DMS114 treated with DMSO at 0.1 percent for 48 hours (cell line): ENCODE measurements at regions not wholly inside any gene's neighbourhood (a gene's known extent, or its start where the extent isn't known, plus 50 kb on each side); places are given as distances from the start of the nearest gene placed in this dataset.

Experiments used
- DNase-seq: peaks from one replicate; lab custom pipeline; 2025; ENCODE audit not compliant: unreplicated experiment; lab: John Stamatoyannopoulos, UW

DNA sequence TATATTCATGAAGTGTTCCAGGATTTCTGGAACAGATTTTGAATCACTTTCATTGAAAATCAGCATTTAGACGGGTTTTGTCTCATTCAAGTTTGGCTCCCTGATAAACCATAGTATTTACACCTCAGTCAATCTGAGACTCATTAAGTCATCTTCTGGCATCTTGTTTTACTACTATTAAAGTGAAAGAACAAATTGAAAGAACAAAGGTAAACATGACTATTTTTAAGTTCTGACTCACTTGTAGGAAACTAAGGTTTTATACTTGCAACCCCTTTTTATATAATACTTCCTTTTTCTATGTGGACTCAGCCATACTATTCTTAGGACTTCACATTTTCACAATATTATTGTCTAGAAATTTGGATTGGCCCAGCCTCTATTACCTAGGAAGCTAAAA, 854.4 kb downstream of the SQOR start:
- DNase-seq = no peak

DNA sequence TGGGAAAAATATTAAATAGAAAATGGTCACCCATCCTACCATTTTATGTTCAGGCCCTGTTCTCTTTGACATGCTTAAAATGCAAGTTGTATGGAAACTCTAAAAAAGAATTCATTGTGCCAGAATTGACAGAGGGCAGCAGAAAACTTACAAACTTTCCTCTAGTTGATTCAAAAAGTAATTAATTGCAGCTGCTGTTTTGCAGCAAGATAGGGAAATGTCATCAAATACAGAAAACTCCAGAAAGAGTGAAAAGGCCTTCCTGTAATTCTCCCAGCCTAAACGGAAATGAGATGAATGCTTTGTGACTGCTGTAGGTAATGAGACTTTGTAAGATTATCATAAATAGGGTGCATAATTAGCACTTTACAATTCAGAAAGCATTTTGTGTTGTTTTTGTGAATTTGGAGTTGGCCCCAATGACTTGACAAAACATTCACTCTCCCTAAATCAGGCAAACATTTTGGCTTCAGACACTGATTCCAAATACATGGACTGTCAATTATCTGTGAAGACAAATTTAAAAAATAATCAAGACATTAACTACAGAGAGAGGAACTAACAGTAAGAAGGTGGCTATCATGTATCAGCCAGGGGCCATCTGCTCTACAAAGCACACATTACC, 861.8 kb downstream of the SQOR start:
- no peak for DNase-seq

DNA sequence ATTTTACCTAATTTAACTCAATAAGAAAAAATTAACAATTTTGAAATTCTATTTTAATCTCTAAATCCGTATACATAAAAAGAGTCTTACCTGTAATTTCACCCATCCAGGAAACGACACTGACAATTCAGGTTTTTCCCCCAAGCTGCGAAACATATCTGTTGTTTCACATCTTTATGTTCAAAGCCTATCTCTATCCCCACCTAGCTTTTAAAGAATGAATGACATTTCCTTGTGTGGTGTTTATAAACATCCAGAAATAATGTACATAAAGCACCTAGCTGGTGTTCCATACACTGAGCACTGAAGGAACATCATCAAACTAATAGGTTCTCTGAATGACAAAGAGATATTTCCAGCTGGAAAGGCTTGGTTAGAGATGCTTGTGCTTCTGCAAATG, 867.8 kb downstream of the SQOR start:
- no peak for DNase-seq

DNA sequence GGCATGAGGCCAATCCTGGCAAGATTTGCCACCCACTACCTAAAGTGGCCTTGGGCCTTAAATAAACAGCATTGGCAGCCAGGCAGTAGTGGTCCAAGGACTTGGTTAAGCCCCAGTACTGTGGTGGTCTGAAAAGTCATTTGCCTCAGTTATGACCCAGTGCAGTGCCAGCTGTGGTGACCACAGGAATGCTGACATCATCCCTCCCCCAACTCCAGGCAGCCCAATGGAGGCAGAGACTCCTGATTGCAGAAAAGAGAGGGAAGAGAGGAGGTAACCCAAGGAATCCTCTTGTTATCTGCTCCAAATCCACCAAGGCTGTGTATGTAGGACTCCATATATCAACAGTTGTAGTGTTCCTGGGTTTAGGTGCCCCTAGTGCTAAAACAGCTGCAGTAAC, 883.6 kb downstream of the SQOR start:
- no peak for DNase-seq

DNA sequence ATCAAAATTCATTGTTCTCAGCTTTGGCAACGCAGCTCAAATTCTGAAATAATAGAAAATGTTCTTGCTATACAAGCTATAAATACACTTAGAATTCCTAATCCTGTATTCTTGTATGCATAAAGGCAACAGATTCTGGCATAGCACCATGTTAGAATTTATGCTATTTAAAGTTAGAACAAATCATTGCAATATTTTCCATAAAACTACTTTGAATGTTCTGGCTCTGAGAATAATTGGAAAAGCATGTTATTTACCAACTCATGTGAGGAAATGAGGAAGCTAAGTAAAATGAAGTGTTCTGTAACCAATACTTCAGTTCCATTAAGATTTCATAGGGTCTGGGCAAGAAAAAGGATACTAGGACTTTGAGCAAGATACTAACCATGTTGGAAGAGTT, 888.9 kb downstream of the SQOR start:
- no peak for DNase-seq

DNA sequence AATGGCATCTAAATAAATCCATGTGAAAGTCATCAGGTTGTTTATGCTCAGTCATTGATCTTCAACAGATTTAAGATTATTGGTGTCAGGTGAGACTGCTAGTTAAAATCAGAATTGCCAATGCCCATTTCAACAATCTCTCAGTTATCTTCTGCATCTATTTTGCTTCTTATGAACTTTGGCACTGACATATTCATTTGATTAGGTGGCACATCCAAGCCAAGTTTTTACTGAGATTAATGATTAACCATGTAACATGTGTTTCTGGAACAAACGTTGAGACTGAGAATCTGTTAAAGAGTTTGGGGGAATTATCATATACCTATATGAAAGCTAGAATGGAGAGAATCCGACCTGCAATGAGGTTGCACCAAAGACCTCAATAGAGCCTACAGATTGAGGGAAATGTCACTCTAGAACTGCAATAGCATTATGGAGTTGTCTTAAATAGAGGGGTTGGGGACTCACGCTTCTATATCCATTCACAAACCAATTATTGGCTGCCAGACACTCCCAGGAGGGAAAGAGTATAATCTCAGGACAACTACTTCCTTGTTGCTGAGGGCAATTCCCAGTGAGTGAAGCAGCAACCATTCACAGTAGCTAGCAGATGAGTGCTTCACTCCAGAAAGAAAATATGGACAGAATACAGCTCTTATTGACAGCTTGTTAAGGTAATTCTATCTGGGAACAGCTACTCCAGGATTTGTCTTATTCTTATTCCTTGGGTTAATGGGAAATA, 891.3 kb downstream of the SQOR start:
- no peak for DNase-seq

DNA sequence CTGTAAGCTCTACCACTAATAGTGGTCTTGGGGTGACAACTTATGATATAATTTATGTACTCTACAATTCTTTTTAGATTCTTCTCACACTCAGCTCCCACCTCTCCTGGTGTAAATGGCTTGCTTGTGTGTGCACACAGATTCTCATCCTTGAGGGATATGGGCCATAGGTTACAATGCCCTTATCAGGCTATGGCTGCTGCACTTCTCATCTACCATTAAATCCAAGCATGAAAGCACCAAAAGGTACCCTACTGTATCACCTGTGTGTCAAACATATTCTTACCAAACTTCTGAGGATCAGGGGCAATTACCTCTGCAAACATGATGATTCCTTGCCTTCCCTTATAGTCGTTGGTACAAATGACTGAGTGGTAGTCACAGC, 891.9 kb downstream of the SQOR start:
- DNase-seq = no peak

DNA sequence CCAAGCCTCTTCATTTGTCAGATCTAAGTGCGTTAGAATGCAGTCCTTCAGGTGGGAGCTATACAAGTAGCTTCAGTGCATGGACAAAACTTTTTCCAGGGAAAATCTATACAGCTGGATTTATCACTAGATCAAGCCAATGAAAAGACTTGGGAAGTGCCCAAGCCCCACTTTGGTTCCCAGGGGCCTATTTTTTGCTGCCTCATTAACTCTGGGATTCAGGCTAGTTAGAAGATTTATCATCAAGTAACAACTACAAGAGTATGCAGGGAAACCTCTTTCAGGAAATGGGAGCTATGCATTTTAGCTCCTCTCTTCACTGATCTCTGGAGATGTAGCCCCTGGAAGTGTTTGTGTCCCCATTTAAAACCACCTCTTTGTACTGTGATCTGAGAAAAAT, 908.8 kb downstream of the SQOR start:
- no peak for DNase-seq

DNA sequence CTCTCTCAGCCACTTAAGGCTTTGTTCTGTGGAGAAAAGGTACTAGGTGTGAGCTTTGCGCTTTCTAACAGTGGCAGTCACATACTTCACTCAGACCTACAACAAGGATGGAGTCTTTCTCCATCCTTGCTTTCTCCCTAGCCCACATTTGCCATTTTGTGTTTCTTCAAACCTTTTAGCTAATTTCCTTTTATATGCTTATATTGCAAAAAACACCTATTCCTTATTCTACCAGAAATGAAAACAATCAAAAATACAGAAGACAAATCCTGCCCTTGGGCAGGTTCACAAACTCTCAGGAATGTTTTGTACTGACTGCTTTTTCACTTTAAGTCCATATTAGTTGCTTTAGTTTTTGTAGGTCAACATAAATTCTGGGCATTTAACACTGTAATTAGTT, 914.2 kb downstream of the SQOR start:
- no peak for DNase-seq

DNA sequence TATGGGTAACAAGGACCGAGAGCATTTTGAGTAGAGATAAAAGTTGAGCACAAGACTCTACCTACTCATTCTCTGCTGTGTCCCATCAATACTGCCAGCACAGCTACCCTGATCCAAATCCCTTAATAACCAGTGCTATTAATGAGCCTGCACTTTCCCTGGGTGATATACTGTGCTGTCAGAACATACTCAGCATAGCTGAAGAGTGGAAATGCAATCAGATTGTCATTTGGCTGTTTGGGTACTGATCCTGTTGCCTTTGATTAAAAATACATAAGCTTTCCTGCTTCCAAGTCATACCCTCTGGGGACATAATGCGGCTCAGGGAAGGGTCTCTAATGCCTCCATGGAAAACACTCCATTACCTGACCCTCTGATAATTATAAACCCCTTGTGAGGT, 917.5 kb downstream of the SQOR start:
- DNase-seq = no peak

DNA sequence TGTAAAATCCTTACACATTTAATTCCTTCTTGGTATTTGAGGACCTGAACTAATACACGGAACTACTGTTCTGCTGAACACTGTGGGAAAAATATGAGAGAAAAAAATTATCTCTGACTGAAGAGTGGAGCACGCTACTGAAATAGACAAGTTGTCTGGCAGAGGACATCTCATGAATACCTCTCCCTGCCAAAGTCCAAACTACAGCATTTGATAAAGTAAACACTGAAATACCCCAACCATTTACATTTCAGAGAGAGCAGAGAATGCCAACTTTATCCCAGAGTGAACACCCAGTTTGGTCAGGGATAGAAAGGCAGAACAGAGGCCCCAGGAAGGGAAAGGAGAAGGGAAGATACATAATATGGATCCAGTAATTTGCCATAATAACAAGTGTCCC, 920.7 kb downstream of the SQOR start:
- DNase-seq = no peak

DNA sequence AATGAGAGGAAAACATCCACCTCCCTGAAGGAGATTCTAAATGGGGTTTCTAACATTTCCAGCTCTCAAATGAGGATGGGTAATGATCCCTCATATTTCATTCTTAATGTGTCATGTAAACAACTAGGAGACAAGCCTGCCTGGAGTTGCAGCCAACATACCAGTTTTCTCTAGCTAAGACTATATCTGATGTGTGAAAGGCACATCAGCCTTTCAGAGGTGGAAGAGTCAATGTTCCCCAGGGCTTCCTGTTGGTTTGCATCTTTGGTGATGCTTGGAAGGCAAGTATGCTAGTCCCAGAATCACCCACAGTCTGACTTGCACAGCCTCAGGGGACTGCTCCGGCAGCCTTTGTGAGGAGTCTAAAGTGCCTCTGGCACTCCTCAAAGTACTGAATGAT, 921.2 kb downstream of the SQOR start:
- no peak for DNase-seq

DNA sequence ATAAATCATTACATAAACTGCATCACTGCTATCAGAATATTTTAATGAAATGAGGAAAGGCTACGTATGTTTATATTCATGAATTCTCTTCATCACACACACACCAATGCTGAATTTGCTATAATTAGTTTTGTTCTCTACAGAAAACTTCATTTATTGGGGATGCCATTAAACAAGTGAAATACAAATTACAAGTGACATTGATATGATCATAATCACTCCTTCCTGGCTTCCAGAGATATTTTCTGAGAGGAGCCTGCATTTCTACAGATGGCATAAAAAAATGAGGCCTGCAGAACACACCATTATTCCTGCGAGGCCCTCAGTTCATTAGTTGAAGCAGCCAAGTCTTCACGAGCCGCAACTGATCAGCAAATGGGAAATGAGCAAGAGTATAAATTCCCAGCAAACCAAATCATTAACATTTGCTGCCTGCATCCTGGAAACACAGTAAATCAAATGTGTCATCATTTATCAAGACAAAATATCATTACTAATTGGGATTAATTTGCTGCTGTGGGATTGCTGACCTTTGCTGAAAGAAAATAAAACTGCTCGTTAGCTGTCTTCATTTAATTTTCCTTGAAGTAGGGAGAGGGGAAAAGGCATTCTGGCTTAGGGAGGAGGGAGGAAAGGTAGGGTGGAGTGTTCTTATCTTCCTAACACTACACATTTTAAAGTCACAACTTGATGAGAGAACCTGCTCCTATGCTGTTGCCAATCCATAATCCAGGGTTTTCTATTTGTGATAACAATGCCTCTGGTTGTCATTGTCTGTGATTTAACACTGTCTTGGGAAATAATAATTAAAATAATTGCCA, 921.9 kb downstream of the SQOR start:
- no peak for DNase-seq

DNA sequence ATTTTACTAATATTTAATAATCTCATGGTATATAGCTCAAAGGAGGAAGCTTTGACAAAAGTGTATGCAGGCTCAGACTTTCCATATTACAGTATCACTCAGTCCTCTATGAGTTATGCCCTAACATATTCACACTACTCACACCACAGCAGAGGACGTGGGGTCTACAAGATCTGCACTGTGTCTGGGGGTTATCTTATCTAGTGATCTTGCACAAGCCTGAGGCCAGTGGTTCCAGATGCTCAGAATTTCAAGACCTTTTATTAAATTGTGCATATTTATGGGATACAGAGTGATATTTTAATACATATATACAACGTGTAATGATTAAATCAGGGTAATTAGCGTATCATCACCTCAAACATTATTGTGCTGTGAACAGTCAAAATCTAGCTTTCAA, 933.1 kb downstream of the SQOR start:
- DNase-seq = no peak

DNA sequence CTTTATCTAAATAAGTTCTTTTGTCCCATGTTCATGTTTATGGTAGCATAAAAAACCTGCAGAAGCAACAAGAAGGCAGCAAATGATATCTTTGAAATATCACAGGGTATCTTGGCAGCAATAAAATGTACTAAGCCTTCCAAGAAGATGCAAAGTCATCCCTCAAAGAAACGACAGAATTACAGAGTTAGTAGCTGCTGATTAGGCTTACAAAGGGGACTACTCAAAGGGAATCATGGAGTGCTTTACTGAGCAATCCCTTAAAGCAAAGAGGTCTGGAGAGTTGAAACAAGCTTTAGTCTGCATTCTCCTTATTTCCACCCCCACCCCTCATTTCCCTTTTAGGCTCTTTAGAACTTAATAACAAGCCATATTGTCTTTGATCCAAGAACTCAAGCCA, 935.0 kb downstream of the SQOR start:
- no peak for DNase-seq

DNA sequence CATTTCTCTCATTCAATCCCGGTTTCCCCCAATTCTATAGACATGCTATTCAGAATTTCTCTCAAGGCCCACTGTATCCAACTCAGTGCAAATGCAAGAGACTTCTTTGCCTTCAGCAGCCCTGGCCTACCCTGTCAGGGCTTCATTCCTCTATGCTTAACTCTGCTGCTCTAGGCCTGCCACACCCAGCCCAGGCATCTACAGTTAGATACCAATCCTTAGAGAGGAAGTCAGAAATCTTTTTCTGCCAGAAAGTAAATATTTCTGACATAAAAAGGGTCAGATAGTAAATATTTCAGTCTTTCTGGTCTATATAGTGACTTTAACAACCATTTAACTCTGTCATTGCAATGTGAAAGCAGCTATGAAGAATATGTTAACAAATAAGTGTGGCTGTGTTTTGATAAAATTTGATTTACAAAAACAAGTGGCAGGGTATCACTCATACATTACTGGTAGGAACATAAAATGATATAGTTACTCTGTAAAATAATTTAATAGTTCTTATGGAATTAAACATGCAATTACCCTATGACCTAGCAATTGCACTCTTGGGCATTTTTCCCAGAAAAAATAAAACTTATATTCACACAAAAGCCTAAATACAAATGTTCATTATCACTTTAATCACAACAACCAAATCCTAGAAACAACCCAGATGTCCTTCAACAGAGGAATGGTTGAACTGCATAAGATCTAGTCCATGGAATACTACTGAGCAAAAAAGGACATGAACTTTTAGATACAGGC, 942.0 kb downstream of the SQOR start:
- DNase-seq = no peak

DNA sequence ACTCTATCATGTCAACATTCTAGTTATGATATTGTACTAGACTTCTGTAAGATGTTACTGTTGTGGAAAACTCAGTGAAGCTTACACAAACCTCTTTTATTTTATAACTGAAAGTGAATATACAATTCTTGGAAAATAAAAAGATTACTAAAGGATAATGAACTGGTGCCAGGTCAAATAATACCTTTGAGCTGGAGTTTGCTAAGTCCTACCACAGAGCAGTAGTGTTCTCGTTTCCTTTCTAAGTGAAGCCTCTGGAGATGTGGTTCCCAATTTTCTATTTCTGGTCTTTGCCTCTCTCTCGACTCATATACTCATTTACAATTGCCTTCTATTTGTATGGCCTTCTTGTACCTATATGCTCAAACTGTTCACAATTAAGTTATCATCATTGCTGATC, 942.9 kb downstream of the SQOR start:
- no peak for DNase-seq

DNA sequence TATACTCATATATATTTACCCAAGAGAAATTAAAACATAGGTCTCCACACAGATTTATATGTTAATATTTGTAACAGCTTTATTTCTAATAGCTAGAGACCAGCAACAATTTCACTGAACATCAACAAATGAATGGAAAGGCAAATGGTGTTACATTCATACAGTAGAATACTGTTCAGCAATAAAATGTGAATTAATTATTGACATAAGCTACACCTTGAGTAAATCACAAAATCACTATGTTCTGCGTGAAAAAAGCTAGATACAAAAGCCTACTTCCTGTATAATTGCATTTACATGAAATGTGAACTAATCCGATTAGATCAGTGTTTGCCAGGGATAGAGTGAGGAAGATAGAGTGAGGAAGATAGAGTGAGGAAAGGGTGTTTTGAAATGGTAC, 945.7 kb downstream of the SQOR start:
- no peak for DNase-seq

DNA sequence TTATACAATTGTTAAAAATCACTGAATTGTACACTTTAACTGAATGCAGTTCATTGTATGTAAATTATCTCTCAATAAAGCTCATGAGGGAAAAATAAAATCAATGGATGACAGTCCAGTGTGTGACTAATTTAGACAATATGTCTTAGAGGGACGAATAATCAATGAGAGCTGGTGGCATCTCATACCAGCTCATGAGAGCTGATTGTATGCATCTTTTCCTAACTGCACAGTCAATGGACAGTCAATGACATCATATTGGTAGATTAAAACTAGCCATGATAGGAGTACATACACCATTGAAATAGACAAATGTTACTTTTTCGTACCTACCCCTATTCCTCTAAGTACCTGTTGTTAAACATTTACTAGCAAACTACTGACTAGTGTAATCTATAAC, 946.1 kb downstream of the SQOR start:
- no peak for DNase-seq

DNA sequence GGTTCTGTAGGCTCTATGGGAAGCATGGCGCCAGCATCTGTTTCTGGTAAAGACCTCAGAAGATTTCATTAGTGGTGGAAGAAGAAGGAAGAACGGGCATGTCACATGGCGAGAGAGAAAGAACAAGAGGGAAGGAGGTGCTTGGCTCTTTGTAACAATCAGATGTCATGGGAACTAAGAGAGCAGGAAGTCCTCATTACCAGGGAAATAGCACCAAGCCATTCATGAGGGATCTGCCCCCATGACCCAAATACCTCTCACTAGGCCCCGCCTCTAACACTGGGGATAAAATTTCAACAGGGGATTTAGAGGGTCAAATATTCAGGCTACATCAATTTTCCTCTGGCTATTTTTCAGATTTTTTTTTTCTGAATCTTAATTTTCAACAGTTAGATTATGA, 954.3 kb downstream of the SQOR start:
- no peak for DNase-seq

DNA sequence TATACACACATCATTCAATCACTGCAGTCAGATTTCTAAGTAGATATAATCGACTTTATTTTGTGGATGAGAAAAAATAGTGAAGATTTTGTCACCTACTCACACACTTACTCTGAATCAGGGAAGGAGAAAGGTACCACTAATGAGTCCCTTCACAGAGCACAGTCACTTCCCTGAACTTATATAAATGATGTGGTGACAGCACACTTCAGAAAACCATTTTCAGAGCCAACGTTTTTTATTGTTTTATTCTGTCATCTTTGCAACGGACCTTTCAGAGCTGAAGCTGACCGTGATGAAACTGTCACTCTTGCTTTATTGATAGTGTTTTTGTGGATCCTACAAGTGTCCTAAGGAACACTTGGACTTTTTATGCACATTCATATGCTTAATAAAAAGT, 956.6 kb downstream of the SQOR start:
- no peak for DNase-seq

DNA sequence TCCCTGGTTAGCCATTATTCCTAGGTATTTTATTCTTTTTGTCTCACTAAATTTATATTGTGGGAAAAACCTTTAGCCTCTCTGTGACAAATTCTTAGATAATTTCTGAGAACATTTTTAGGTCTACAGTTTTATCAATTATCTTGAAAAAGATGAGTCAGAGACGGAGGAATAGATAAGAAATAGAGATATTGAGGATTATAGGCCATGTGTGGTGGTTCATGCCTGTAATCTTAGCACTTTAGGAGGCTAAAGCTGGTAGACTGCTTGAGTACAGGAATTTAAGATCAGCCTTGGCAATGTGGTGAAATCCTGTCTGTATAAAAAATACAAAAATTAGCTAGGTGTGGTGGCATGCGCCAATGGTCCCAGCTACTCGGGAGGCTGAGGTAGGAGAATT, 960.2 kb downstream of the SQOR start:
- DNase-seq = no peak
